Esophagus squamous epithelium (tissue), 4 donors: ENCODE measurements at regions not wholly inside any gene's neighbourhood (a gene's known extent, or its start where the extent isn't known, plus 50 kb on each side); places are given as distances from the start of the nearest gene placed in this dataset.

ENCODE experiments used
- CTCF ChIP-seq, 6 experiments: fragments of 450-650 bp in 4 of 6; fragments of 200-600 bp in 2 of 6; sonication (generic) in 2 of 6; IDR thresholded peaks; one replicate each; pipeline ENCODE4 v1.5.1; 2016 to 2019; ENCODE audit warnings: antibody characterized with exemption in 6 of 6, mild to moderate bottlenecking in 4 of 6, moderate library complexity in 4 of 6
- POLR2A ChIP-seq, 4 donors: fragments of 450-650 bp; IDR thresholded peaks; one replicate each; pipeline ENCODE4 v1.6.1; 2017; ENCODE audit warnings: antibody characterized with exemption in 4 of 4, mild to moderate bottlenecking in 4 of 4, moderate library complexity in 3 of 4

GRCh38 chr17:70373369-70373768 is 204.0 kb downstream of the KCNJ2 start:
- TF ChIP-seq CTCF (IDR thresholded peaks at IDR 0.05) = no peak
- no peak for TF ChIP-seq POLR2A (IDR thresholded peaks at IDR 0.05)
